CD4-positive, alpha-beta memory T cell (primary cell): ENCODE measurements at regions not wholly inside any gene's neighbourhood (a gene's known extent, or its start where the extent isn't known, plus 50 kb on each side); places are given as distances from the start of the nearest gene placed in this dataset.
"Not testable (repeated sequence)": the region's sequence is repeated elsewhere in the genome, so short reads cannot be mapped to it uniquely, and the experiment has no call there.

ENCODE experiments used
- CTCF ChIA-PET: fragments of 350-600 bp; sonication (Branson Sonifier 250); formaldehyde crosslinking; loops from one replicate; lab custom pipeline; 2021; ENCODE audit warnings: inconsistent platforms; ENCODE audit not compliant: partially characterized antibody; lab: Charles Lee
- POLR2A ChIA-PET: fragments of 350-600 bp; sonication (Branson Sonifier 250); formaldehyde crosslinking; loops from one replicate; lab custom pipeline; 2021; ENCODE audit not compliant: partially characterized antibody; lab: Charles Lee
- DNase-seq, 5 donors: peaks; one replicate each; pipeline versions ENCODE4 v3.0.0 to v3.0.0-alpha.2; 2020 to 2022; ENCODE audit warnings: mixed read lengths in 1 of 5
- H3K27ac ChIP-seq: one replicate; pipeline ENCODE4 v1.7.0; 2013; ENCODE audit warnings: low read depth, low read length
- H3K27me3 ChIP-seq: 2 replicates; pipeline ENCODE4 v1.7.0; 2013; ENCODE audit warnings: mild to moderate bottlenecking, low read length, moderate library complexity; ENCODE audit not compliant: insufficient read depth
- H3K36me3 ChIP-seq: 2 replicates; pipeline ENCODE4 v1.7.0; 2013; ENCODE audit warnings: mild to moderate bottlenecking, low read length, moderate library complexity; ENCODE audit not compliant: insufficient read depth
- H3K4me1 ChIP-seq: 2 replicates; pipeline ENCODE4 v1.7.0; 2013; ENCODE audit warnings: mild to moderate bottlenecking, low read length, moderate library complexity; ENCODE audit not compliant: insufficient read depth
- H3K4me3 ChIP-seq, 2 donors: one replicate each; pipeline ENCODE4 v1.7.0; 2013; ENCODE audit warnings: low read length in 2 of 2, mild to moderate bottlenecking in 1 of 2
- H3K9me3 ChIP-seq, 2 donors: one replicate each; pipeline ENCODE4 v1.7.0; 2013; ENCODE audit warnings: low read length in 2 of 2, control low read depth in 1 of 2; ENCODE audit not compliant: control insufficient read depth in 1 of 2
- H3K27ac Mint-ChIP-seq, 7 donors: one replicate each; pipeline ENCODE4 v1.8.0; 2020 to 2021; ENCODE audit warnings: mixed read lengths in 7 of 7, mild to moderate bottlenecking in 6 of 7, inconsistent platforms in 3 of 7, moderate library complexity in 3 of 7
- H3K27me3 Mint-ChIP-seq, 2 donors: one replicate each; pipeline ENCODE4 v1.8.0; 2020 to 2021; ENCODE audit warnings: mixed read lengths in 2 of 2
- H3K36me3 Mint-ChIP-seq, 2 donors: one replicate each; pipeline ENCODE4 v1.8.0; 2020 to 2021; ENCODE audit warnings: mixed read lengths in 2 of 2, inconsistent platforms in 1 of 2, mild to moderate bottlenecking in 1 of 2
- H3K4me1 Mint-ChIP-seq, 4 donors: one replicate each; pipeline ENCODE4 v1.8.0; 2020 to 2021; ENCODE audit warnings: mixed read lengths in 4 of 4, mild to moderate bottlenecking in 1 of 4
- H3K4me3 Mint-ChIP-seq, 8 donors: one replicate each; pipeline ENCODE4 v1.8.0; 2020 to 2021; ENCODE audit warnings: mixed read lengths in 8 of 8, mild to moderate bottlenecking in 7 of 8, moderate library complexity in 6 of 8, inconsistent platforms in 3 of 8
- H3K9me3 Mint-ChIP-seq, 8 donors: one replicate each; pipeline ENCODE4 v1.8.0; 2020 to 2021; ENCODE audit warnings: mixed read lengths in 8 of 8, mild to moderate bottlenecking in 5 of 8, inconsistent platforms in 3 of 8, moderate library complexity in 1 of 8
- intact Hi-C: fragments of 100-400 bp; cut with micrococcal nuclease; formaldehyde crosslinking; loops from one replicate; pipeline ENCODE4 v1.15.1; 2023

GRCh38 chr7:24444666-24445440 is 128.4 kb upstream of the PALS2 start:
- intact Hi-C loops, result no loop called here
- CTCF ChIA-PET, result no interaction called here
- H3K27ac Mint-ChIP-seq, result no peak overlapping the region

GRCh38 chr7:24448038-24448437 is 125.2 kb upstream of the PALS2 start:
- Histone ChIP-seq H3K36me3 (no peaks in the 10 kb centered on the region), H3K4me3 (no peak overlapping the region), H3K4me1 (no peaks in the 10 kb centered on the region), H3K27me3 (no peaks in the 10 kb centered on the region), H3K9me3 (no peaks in the 10 kb centered on the region), H3K27ac (no peak overlapping the region)
- H3K4me3 Mint-ChIP-seq, result no peak overlapping the region
- DNase-seq, result no peak
- H3K36me3 Mint-ChIP-seq, result no peaks in the 10 kb centered on the region
- ChIA-PET POLR2A (no interaction called here), CTCF (no interaction called here)
- no peaks in the 10 kb centered on the region for H3K4me1 Mint-ChIP-seq
- intact Hi-C loops, result no loop called here
- no peak overlapping the region for H3K27ac Mint-ChIP-seq
- peaks cover 0 to 4% of the 10 kb centered on the region in 2 donors for H3K27me3 Mint-ChIP-seq
- H3K9me3 Mint-ChIP-seq, result peaks cover 0 to 2% (median 0%) of the 10 kb centered on the region in 8 donors

More at GRCh38 chr7:24444666-24445440, 128.4 kb upstream of the PALS2 start:
- no peaks in the 10 kb centered on the region for H3K36me3 Mint-ChIP-seq
- no peak overlapping the region for H3K4me3 ChIP-seq
- no peaks in the 10 kb centered on the region for H3K4me1 ChIP-seq
- no peak overlapping the region for H3K27ac ChIP-seq
- no peaks in the 10 kb centered on the region for H3K36me3 ChIP-seq
- peaks cover 0 to 2% (median 0%) of the 10 kb centered on the region in 8 donors for H3K9me3 Mint-ChIP-seq
- no peak for DNase-seq
- no peaks in the 10 kb centered on the region for H3K9me3 ChIP-seq
- H3K4me3 Mint-ChIP-seq, result no peak overlapping the region
- peaks cover 0 to 4% of the 10 kb centered on the region in 2 donors for H3K27me3 Mint-ChIP-seq
- H3K4me1 Mint-ChIP-seq, result no peaks in the 10 kb centered on the region
- no peaks in the 10 kb centered on the region for H3K27me3 ChIP-seq
- POLR2A ChIA-PET, result no interaction called here

- H3K27me3 Mint-ChIP-seq, H3K27ac Mint-ChIP-seq, H3K27me3 ChIP-seq, H3K4me1 Mint-ChIP-seq, POLR2A ChIA-PET, intact Hi-C loops, H3K9me3 Mint-ChIP-seq, DNase-seq, H3K36me3 ChIP-seq, H3K36me3 Mint-ChIP-seq, H3K27ac ChIP-seq, H3K4me3 Mint-ChIP-seq, H3K4me1 ChIP-seq, CTCF ChIA-PET, H3K4me3 ChIP-seq, H3K9me3 ChIP-seq: not testable (repeated sequence)
Observed at GRCh38 chr7:24449416-24449815, 123.8 kb upstream of the PALS2 start.

GRCh38 chr7:24455813-24456525 is 117.3 kb upstream of the PALS2 start:
- DNase-seq, result no peak
- no peaks in the 10 kb centered on the region for H3K9me3 Mint-ChIP-seq
- Histone ChIP-seq H3K27ac (no peak overlapping the region), H3K4me3 (no peak overlapping the region), H3K9me3 (no peaks in the 10 kb centered on the region), H3K36me3 (no peaks in the 10 kb centered on the region), H3K4me1 (no peaks in the 10 kb centered on the region), H3K27me3 (no peaks in the 10 kb centered on the region)
- H3K4me3 Mint-ChIP-seq, result no peak overlapping the region
- H3K27me3 Mint-ChIP-seq, result peaks cover 3 to 4% of the 10 kb centered on the region in 2 donors
- H3K4me1 Mint-ChIP-seq, result no peaks in the 10 kb centered on the region
- POLR2A ChIA-PET, result no interaction called here
- CTCF ChIA-PET, result no interaction called here
- no peak overlapping the region for H3K27ac Mint-ChIP-seq
- intact Hi-C loops, result no loop called here
- no peaks in the 10 kb centered on the region for H3K36me3 Mint-ChIP-seq

- H3K36me3 Mint-ChIP-seq, result no peaks in the 10 kb centered on the region
- CTCF ChIA-PET, result no interaction called here
- no peak for DNase-seq
Observed at GRCh38 chr7:24456526-24457218, 116.6 kb upstream of the PALS2 start.

GRCh38 chr7:24457219-24457558 is 116.1 kb upstream of the PALS2 start:
- peaks cover 3 to 4% of the 10 kb centered on the region in 2 donors for H3K27me3 Mint-ChIP-seq
- Histone ChIP-seq H3K36me3 (no peaks in the 10 kb centered on the region), H3K9me3 (no peaks in the 10 kb centered on the region), H3K4me1 (no peaks in the 10 kb centered on the region), H3K27ac (no peak overlapping the region), H3K4me3 (no peak overlapping the region), H3K27me3 (no peaks in the 10 kb centered on the region)
- no peaks in the 10 kb centered on the region for H3K36me3 Mint-ChIP-seq
- CTCF ChIA-PET, result no interaction called here
- intact Hi-C loops, result no loop called here
- H3K4me1 Mint-ChIP-seq, result no peaks in the 10 kb centered on the region
- no peak overlapping the region for H3K27ac Mint-ChIP-seq
- no peaks in the 10 kb centered on the region for H3K9me3 Mint-ChIP-seq
- no peak for DNase-seq
- no peak overlapping the region for H3K4me3 Mint-ChIP-seq
- POLR2A ChIA-PET, result no interaction called here

More at GRCh38 chr7:24456526-24457218, 116.6 kb upstream of the PALS2 start:
- Mint-ChIP-seq H3K27ac (no peak overlapping the region), H3K9me3 (no peaks in the 10 kb centered on the region), H3K4me1 (no peaks in the 10 kb centered on the region), H3K4me3 (no peak overlapping the region), H3K27me3 (peaks cover 3 to 4% of the 10 kb centered on the region in 2 donors)
- intact Hi-C loops, result no loop called here
- H3K36me3 ChIP-seq, result no peaks in the 10 kb centered on the region
- H3K27ac ChIP-seq, result no peak overlapping the region
- no peaks in the 10 kb centered on the region for H3K4me1 ChIP-seq
- H3K4me3 ChIP-seq, result no peak overlapping the region
- POLR2A ChIA-PET, result no interaction called here
- H3K27me3 ChIP-seq, result no peaks in the 10 kb centered on the region
- no peaks in the 10 kb centered on the region for H3K9me3 ChIP-seq

DNA sequence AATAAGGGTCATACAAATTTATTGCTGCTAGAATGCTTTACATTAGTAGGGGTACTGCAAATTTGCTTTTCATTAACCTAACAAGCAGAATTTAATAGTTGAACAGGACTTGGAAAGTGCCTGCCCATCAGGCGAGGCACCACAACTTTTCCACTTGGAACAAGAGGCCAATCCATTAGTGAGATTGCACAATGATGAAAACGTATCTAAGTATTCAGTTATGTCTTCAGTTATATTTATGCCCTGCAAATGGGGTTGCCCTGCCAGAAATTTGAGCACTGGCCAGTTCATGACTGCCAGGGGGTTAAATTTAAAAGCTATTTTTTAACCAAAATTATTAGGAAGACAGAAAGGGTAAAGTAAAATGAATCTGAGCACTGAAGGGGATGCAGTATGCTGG is 111.1 kb upstream of the PALS2 start:
- Mint-ChIP-seq H3K27me3 (no peaks in the 10 kb centered on the region), H3K36me3 (no peaks in the 10 kb centered on the region), H3K4me1 (no peaks in the 10 kb centered on the region), H3K27ac (no peak overlapping the region), H3K4me3 (no peak overlapping the region), H3K9me3 (peaks cover 0 to 4% (median 0%) of the 10 kb centered on the region in 8 donors)
- H3K27me3 ChIP-seq, result no peaks in the 10 kb centered on the region
- DNase-seq, result no peak
- no peaks in the 10 kb centered on the region for H3K4me1 ChIP-seq
- CTCF ChIA-PET, result no interaction called here
- H3K9me3 ChIP-seq, result no peaks in the 10 kb centered on the region
- intact Hi-C loops, result no loop called here
- POLR2A ChIA-PET, result no interaction called here
- no peak overlapping the region for H3K4me3 ChIP-seq
- H3K27ac ChIP-seq, result no peak overlapping the region
- no peaks in the 10 kb centered on the region for H3K36me3 ChIP-seq
